Keratinocyte (primary cell): ENCODE measurements at regions not wholly inside any gene's neighbourhood (a gene's known extent, or its start where the extent isn't known, plus 50 kb on each side); places are given as distances from the start of the nearest gene placed in this dataset.

Source experiments
- DNase-seq: peaks from one replicate; pipeline ENCODE4 v3.0.0-alpha.2; 2011; ENCODE audit warnings: low read depth, missing footprints, low spot score
- FAIRE-seq: peaks from 2 replicates; lab custom pipeline; 2011; peaks lifted over from hg19 to GRCh38; lab: Jason Lieb, UNC
- H2AFZ ChIP-seq: 2 replicates; pipeline ENCODE4 v1.6.0; 2012; ENCODE audit warnings: low read length, control low read depth, inconsistent platforms; ENCODE audit not compliant: control insufficient read depth
- H3K27ac ChIP-seq: 2 replicates; pipeline ENCODE4 v1.5.1; 2011; ENCODE audit warnings: low read length; ENCODE audit not compliant: control insufficient read depth, insufficient read depth
- H3K27me3 ChIP-seq: 3 replicates; pipeline ENCODE4 v1.6.0; 2011; ENCODE audit warnings: low read length; ENCODE audit not compliant: control insufficient read depth, insufficient read depth; ENCODE audit errors: extremely low read depth
- H3K36me3 ChIP-seq, 2 experiments: 2 replicates in 1 of 2; 3 replicates in 1 of 2; pipeline ENCODE4 v1.5.1; 2011; ENCODE audit warnings: low read length in 2 of 2, mild to moderate bottlenecking in 1 of 2; ENCODE audit not compliant: control insufficient read depth in 2 of 2, insufficient read depth in 2 of 2; ENCODE audit errors: extremely low read depth in 1 of 2
- H3K4me1 ChIP-seq: 3 replicates; pipeline ENCODE4 v1.5.1; 2011; ENCODE audit warnings: low read length; ENCODE audit not compliant: control insufficient read depth, insufficient read depth; ENCODE audit errors: extremely low read depth
- H3K4me2 ChIP-seq: 3 replicates; pipeline ENCODE4 v1.6.0; 2011; ENCODE audit warnings: low read depth, low read length; ENCODE audit not compliant: control insufficient read depth, insufficient read depth; ENCODE audit errors: extremely low read depth
- H3K4me3 ChIP-seq, 3 experiments: fragments of 200-600 bp in 1 of 3; sonication (generic) in 1 of 3; 2 replicates in 2 of 3; 3 replicates in 1 of 3; pipeline ENCODE4 v1.5.1; 2011 to 2016; ENCODE audit warnings: low read length in 3 of 3, mild to moderate bottlenecking in 3 of 3, control low read depth in 2 of 3, inconsistent platforms in 1 of 3, low read depth in 1 of 3, mixed read lengths in 1 of 3, mixed run types in 1 of 3, moderate library complexity in 1 of 3; ENCODE audit not compliant: control insufficient read depth in 2 of 3, insufficient read depth in 2 of 3; ENCODE audit errors: extremely low read depth in 1 of 3
- H3K79me2 ChIP-seq: 2 replicates; pipeline ENCODE4 v1.6.0; 2012; ENCODE audit warnings: low read length; ENCODE audit not compliant: control insufficient read depth, insufficient read depth
- H3K9ac ChIP-seq: 3 replicates; pipeline ENCODE4 v1.6.0; 2011; ENCODE audit warnings: low read length; ENCODE audit not compliant: control insufficient read depth, insufficient read depth; ENCODE audit errors: extremely low read depth
- H3K9me1 ChIP-seq: 3 replicates; pipeline ENCODE4 v1.6.0; 2011; ENCODE audit warnings: low read length; ENCODE audit not compliant: control insufficient read depth, insufficient read depth; ENCODE audit errors: extremely low read depth
- H3K9me3 ChIP-seq: 2 replicates; pipeline ENCODE4 v1.5.1; 2012; ENCODE audit warnings: low read depth, low read length; ENCODE audit not compliant: control insufficient read depth
- H4K20me1 ChIP-seq: 3 replicates; pipeline ENCODE4 v1.6.0; 2011; ENCODE audit warnings: low read length; ENCODE audit not compliant: control insufficient read depth, insufficient read depth; ENCODE audit errors: extremely low read depth
- CTCF ChIP-seq, 3 experiments: IDR thresholded peaks in 1 of 3; conservative IDR thresholded peaks in 1 of 3; optimal IDR thresholded peaks in 1 of 3; 2 replicates in 2 of 3; 3 replicates in 1 of 3; pipeline versions ENCODE3 to v1.5.1; 2011; ENCODE audit warnings: low read length in 3 of 3, mild to moderate bottlenecking in 3 of 3, moderate library complexity in 2 of 3, control low read depth in 1 of 3, inconsistent platforms in 1 of 3; ENCODE audit not compliant: insufficient read depth in 2 of 3; ENCODE audit errors: extremely low read depth in 1 of 3
- EZH2 ChIP-seq: IDR thresholded peaks from one replicate; pipeline ENCODE4 v1.6.1; 2012; ENCODE audit warnings: inconsistent platforms, mild to moderate bottlenecking, low read length, moderate library complexity
- dilution Hi-C: fragments of 300-500 bp; cut with MboI; formaldehyde crosslinking; loops from one replicate; pipeline ENCODE4 v1.7.0; 2020; ENCODE audit warnings: low sequenced_read_pairs; ENCODE audit not compliant: extremely low pct_ligation_motif_present

- dilution Hi-C loops: no loop called here
- H3K4me1 ChIP-seq: no peaks in the 10 kb centered on the region
Observed at GRCh38 chr5:35364350-35364749, 134.1 kb upstream of the PRLR start.

GRCh38 chr5:35363387-35363965 is 133.2 kb upstream of the PRLR start:
- DNase-seq: no peak
- no peak overlapping the region for H3K4me2 ChIP-seq
- H3K36me3 ChIP-seq: no peaks in the 10 kb centered on the region
- H3K9me1 ChIP-seq: no peaks in the 10 kb centered on the region
- H3K4me1 ChIP-seq: no peaks in the 10 kb centered on the region
- H3K9ac ChIP-seq: no peak overlapping the region
- no peaks in the 10 kb centered on the region for H3K9me3 ChIP-seq
- H3K27me3 ChIP-seq: no peaks in the 10 kb centered on the region
- no peak overlapping the region for H2AFZ ChIP-seq
- H3K4me3 ChIP-seq: no peak overlapping the region
- dilution Hi-C loops: no loop called here
- no peaks in the 10 kb centered on the region for H3K79me2 ChIP-seq
- no peaks in the 10 kb centered on the region for H4K20me1 ChIP-seq
- H3K27ac ChIP-seq: no peak overlapping the region
- no peak for FAIRE-seq
- TF ChIP-seq EZH2: no peak
- no peak for TF ChIP-seq CTCF (optimal IDR thresholded peaks at IDR 0.05 in 1 of 3, IDR thresholded peaks at IDR 0.05 in 1 of 3, conservative IDR thresholded peaks at IDR 0.05 in 1 of 3; ENCODE audit: extremely low read depth in 1 of 3, insufficient read depth in 2 of 3, low read length in 3 of 3)

More at GRCh38 chr5:35364350-35364749, 134.1 kb upstream of the PRLR start:
- peak; percentile 23 for FAIRE-seq
- Histone ChIP-seq H3K4me2 (no peak overlapping the region), H4K20me1 (no peaks in the 10 kb centered on the region), H3K36me3 (no peaks in the 10 kb centered on the region), H3K79me2 (no peaks in the 10 kb centered on the region), H3K4me3 (no peak overlapping the region), H3K27ac (no peak overlapping the region), H3K9me3 (no peaks in the 10 kb centered on the region), H3K9me1 (no peaks in the 10 kb centered on the region), H3K27me3 (no peaks in the 10 kb centered on the region), H2AFZ (no peak overlapping the region), H3K9ac (no peak overlapping the region)
- TF ChIP-seq EZH2: no peak
- no peak for TF ChIP-seq CTCF (optimal IDR thresholded peaks at IDR 0.05 in 1 of 3, IDR thresholded peaks at IDR 0.05 in 1 of 3, conservative IDR thresholded peaks at IDR 0.05 in 1 of 3; ENCODE audit: extremely low read depth in 1 of 3, insufficient read depth in 2 of 3, low read length in 3 of 3)
- no peak for DNase-seq
